Neural cell (in vitro differentiated cells): ENCODE measurements at regions not wholly inside any gene's neighbourhood (a gene's known extent, or its start where the extent isn't known, plus 50 kb on each side); places are given as distances from the start of the nearest gene placed in this dataset.

Experiments used
- H2AFZ ChIP-seq: fragments of 200-600, 300-800 bp; sonication (generic), shearing (Covaris generic); 2 replicates; pipeline ENCODE4 v1.6.0; 2014; ENCODE audit warnings: low read depth, mild to moderate bottlenecking, antibody characterized with exemption, low read length, moderate library complexity
- H3F3A ChIP-seq: fragments of 200-600 bp; shearing (Covaris generic); 2 replicates; pipeline ENCODE4 v1.6.1; 2016; ENCODE audit warnings: mild to moderate bottlenecking, moderate library complexity, mixed read lengths, antibody characterized with exemption, low read length; ENCODE audit not compliant: insufficient read depth, poor library complexity, severe bottlenecking
- H3K27ac ChIP-seq: fragments of 200-600, 300-800 bp; sonication (generic), shearing (Covaris generic); 2 replicates; pipeline ENCODE4 v1.5.1; 2014; ENCODE audit warnings: mild to moderate bottlenecking, low read length, moderate library complexity
- H3K27me3 ChIP-seq: fragments of 300-800, 200-600 bp; sonication (generic), shearing (Covaris generic); 2 replicates; pipeline ENCODE4 v1.6.0; 2014; ENCODE audit warnings: mild to moderate bottlenecking, low read depth, low read length, moderate library complexity; ENCODE audit not compliant: insufficient read depth
- H3K36me3 ChIP-seq: fragments of 300-800, 200-600 bp; sonication (generic), shearing (Covaris generic); 2 replicates; pipeline ENCODE4 v1.5.1; 2014; ENCODE audit warnings: mild to moderate bottlenecking, antibody characterized with exemption, low read length, moderate library complexity; ENCODE audit not compliant: insufficient read depth
- H3K4me2 ChIP-seq: fragments of 300-800, 200-600 bp; sonication (generic), shearing (Covaris generic); 2 replicates; pipeline ENCODE4 v1.6.0; 2014; ENCODE audit warnings: mild to moderate bottlenecking, low read length
- H3K4me3 ChIP-seq: fragments of 300-800, 200-600 bp; sonication (generic), shearing (Covaris generic); 2 replicates; pipeline ENCODE4 v1.5.1; 2014; ENCODE audit warnings: mild to moderate bottlenecking, low read length, moderate library complexity
- H3K79me2 ChIP-seq: fragments of 200-600 bp; shearing (Covaris generic); replicated peaks from 2 replicates; pipeline ENCODE4 v1.6.0; 2014; ENCODE audit warnings: mild to moderate bottlenecking, low read length, moderate library complexity; ENCODE audit not compliant: insufficient read depth
- H3K9ac ChIP-seq: fragments of 300-800, 200-600 bp; sonication (generic), shearing (Covaris generic); 2 replicates; pipeline ENCODE4 v1.6.1; 2016; ENCODE audit warnings: mild to moderate bottlenecking, low read length, mixed read lengths
- H3K9me2 ChIP-seq: fragments of 200-600 bp; shearing (Covaris generic); 2 replicates; pipeline ENCODE4 v1.6.1; 2016; ENCODE audit warnings: mild to moderate bottlenecking, low read length, mixed read lengths; ENCODE audit not compliant: insufficient read depth
- H3K9me3 ChIP-seq: fragments of 200-600, 300-800 bp; sonication (generic), shearing (Covaris generic); 2 replicates; pipeline ENCODE4 v1.6.1; 2016; ENCODE audit warnings: mild to moderate bottlenecking, mixed run types, low read length, moderate library complexity, mixed read lengths
- H4K20me1 ChIP-seq: fragments of 200-600 bp; shearing (Covaris generic); 2 replicates; pipeline ENCODE4 v1.6.1; 2016; ENCODE audit warnings: mild to moderate bottlenecking, mixed run types; ENCODE audit not compliant: insufficient read depth
- EP300 ChIP-seq: fragments of 450-650 bp; conservative IDR thresholded peaks from 2 replicates; pipeline ENCODE4 v1.6.1; 2014; ENCODE audit warnings: antibody characterized with exemption, mild to moderate bottlenecking, moderate library complexity; ENCODE audit not compliant: poor library complexity, severe bottlenecking
- EZH2 ChIP-seq: fragments of 200-600, 300-800 bp; shearing (Covaris generic), sonication (generic); IDR thresholded peaks from 2 replicates; pipeline ENCODE4 v1.6.1; 2014; ENCODE audit warnings: antibody characterized with exemption, low read length, borderline replicate concordance, mild to moderate bottlenecking; ENCODE audit not compliant: insufficient read depth, poor library complexity, severe bottlenecking
- MXI1 ChIP-seq: fragments of 450-650 bp; conservative IDR thresholded peaks from 2 replicates; pipeline ENCODE4 v1.6.1; 2014; ENCODE audit warnings: antibody characterized with exemption, mild to moderate bottlenecking; ENCODE audit not compliant: poor library complexity, severe bottlenecking
- POLR2AphosphoS5 ChIP-seq: IDR thresholded peaks from 2 replicates; pipeline ENCODE4 v1.6.1; 2012
- RAD21 ChIP-seq: fragments of 450-650 bp; conservative IDR thresholded peaks from 2 replicates; pipeline ENCODE4 v1.6.1; 2014; ENCODE audit warnings: antibody characterized with exemption, mild to moderate bottlenecking, moderate library complexity
- SMC3 ChIP-seq: fragments of 450-650 bp; conservative IDR thresholded peaks from 2 replicates; pipeline ENCODE4 v1.6.1; 2014; ENCODE audit warnings: antibody characterized with exemption, mild to moderate bottlenecking, moderate library complexity; ENCODE audit not compliant: poor library complexity
- TAF1 ChIP-seq: IDR thresholded peaks from 2 replicates; pipeline ENCODE4 v1.6.1; 2012; ENCODE audit warnings: low read depth
- TF ChIP-seq, protein P1 (sequence below): fragments of 450-650 bp; IDR thresholded peaks from 2 replicates; pipeline ENCODE4 v1.5.1; 2014; ENCODE audit warnings: antibody characterized with exemption, mild to moderate bottlenecking, moderate library complexity; ENCODE audit not compliant: poor library complexity, severe bottlenecking
- TF ChIP-seq, protein P2 (sequence below): IDR thresholded peaks from 2 replicates; pipeline ENCODE4 v1.6.1; 2012; ENCODE audit warnings: borderline replicate concordance

DNA sequence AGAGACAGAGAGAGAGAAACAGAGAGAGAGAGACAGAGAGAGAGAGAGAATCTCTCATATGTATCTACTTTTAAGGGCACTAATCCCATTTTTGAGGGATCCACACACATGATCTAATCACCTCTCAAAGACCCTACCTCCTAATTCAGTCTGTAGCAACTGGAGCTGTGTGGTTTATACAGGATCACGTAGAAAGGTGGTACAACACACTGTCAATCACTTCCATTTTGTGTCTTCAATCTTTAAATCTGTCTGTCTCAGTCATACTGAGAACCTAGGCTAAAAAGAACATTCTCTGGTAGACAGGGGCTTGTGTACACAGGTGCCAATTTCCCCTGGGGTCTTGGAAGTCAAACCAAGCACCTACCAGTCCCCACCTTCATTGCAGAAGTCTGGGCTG lies 229.9 kb downstream of the TGFB2 start:
- Histone ChIP-seq H3K36me3 (no peaks in the 10 kb centered on the region), H3K27ac (no peak overlapping the region), H3K79me2 (no peaks in the 10 kb centered on the region), H3K4me3 (no peak overlapping the region), H3K9ac (no peak overlapping the region), H3K9me2 (no peaks in the 10 kb centered on the region), H3K9me3 (no peaks in the 10 kb centered on the region), H4K20me1 (no peaks in the 10 kb centered on the region), H3K4me2 (no peak overlapping the region), H3F3A (no peaks in the 10 kb centered on the region), H2AFZ (no peak overlapping the region), H3K27me3 (no peaks in the 10 kb centered on the region)
- no peak for TF ChIP-seq TAF1
- no peak for TF ChIP-seq EP300
- no peak for TF ChIP-seq RAD21

DNA sequence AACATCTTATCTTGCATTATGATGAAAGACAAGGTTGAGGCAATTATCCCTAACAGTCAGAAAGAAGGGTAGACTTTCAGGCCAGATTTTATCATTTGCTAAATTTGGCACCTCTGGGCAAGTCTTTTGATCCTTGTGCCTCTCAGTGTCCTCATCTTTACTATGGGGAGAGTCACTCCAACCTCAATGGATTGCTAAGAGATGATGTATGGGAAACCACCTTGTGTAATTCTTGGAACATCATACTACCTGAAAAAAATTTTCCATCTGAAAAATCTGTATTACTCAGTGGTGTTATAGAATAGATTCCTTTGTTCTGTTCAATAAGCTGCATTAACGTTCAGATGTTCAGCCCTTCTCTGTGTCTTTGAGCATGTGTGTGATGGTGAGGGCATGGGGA lies 230.7 kb downstream of the TGFB2 start:
- no peak overlapping the region for H3K9ac ChIP-seq
- TF ChIP-seq MXI1 (no peak), POLR2AphosphoS5 (no peak), RAD21 (no peak), SMC3 (no peak), EP300 (no peak), TAF1 (no peak), EZH2 (no peak)
- TF ChIP-seq, protein P1, sequence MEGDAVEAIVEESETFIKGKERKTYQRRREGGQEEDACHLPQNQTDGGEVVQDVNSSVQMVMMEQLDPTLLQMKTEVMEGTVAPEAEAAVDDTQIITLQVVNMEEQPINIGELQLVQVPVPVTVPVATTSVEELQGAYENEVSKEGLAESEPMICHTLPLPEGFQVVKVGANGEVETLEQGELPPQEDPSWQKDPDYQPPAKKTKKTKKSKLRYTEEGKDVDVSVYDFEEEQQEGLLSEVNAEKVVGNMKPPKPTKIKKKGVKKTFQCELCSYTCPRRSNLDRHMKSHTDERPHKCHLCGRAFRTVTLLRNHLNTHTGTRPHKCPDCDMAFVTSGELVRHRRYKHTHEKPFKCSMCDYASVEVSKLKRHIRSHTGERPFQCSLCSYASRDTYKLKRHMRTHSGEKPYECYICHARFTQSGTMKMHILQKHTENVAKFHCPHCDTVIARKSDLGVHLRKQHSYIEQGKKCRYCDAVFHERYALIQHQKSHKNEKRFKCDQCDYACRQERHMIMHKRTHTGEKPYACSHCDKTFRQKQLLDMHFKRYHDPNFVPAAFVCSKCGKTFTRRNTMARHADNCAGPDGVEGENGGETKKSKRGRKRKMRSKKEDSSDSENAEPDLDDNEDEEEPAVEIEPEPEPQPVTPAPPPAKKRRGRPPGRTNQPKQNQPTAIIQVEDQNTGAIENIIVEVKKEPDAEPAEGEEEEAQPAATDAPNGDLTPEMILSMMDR: no peak
- TF ChIP-seq, protein P2, sequence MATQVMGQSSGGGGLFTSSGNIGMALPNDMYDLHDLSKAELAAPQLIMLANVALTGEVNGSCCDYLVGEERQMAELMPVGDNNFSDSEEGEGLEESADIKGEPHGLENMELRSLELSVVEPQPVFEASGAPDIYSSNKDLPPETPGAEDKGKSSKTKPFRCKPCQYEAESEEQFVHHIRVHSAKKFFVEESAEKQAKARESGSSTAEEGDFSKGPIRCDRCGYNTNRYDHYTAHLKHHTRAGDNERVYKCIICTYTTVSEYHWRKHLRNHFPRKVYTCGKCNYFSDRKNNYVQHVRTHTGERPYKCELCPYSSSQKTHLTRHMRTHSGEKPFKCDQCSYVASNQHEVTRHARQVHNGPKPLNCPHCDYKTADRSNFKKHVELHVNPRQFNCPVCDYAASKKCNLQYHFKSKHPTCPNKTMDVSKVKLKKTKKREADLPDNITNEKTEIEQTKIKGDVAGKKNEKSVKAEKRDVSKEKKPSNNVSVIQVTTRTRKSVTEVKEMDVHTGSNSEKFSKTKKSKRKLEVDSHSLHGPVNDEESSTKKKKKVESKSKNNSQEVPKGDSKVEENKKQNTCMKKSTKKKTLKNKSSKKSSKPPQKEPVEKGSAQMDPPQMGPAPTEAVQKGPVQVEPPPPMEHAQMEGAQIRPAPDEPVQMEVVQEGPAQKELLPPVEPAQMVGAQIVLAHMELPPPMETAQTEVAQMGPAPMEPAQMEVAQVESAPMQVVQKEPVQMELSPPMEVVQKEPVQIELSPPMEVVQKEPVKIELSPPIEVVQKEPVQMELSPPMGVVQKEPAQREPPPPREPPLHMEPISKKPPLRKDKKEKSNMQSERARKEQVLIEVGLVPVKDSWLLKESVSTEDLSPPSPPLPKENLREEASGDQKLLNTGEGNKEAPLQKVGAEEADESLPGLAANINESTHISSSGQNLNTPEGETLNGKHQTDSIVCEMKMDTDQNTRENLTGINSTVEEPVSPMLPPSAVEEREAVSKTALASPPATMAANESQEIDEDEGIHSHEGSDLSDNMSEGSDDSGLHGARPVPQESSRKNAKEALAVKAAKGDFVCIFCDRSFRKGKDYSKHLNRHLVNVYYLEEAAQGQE: no peak
- no peak overlapping the region for H2AFZ ChIP-seq
- no peaks in the 10 kb centered on the region for H3F3A ChIP-seq
- no peaks in the 10 kb centered on the region for H3K36me3 ChIP-seq
- H3K27me3 ChIP-seq: no peaks in the 10 kb centered on the region
- no peak overlapping the region for H3K4me3 ChIP-seq
- H3K9me2 ChIP-seq: no peaks in the 10 kb centered on the region
- H3K27ac ChIP-seq: no peak overlapping the region
- no peaks in the 10 kb centered on the region for H4K20me1 ChIP-seq
- no peaks in the 10 kb centered on the region for H3K9me3 ChIP-seq
- no peaks in the 10 kb centered on the region for H3K79me2 ChIP-seq
- H3K4me2 ChIP-seq: no peak overlapping the region

DNA sequence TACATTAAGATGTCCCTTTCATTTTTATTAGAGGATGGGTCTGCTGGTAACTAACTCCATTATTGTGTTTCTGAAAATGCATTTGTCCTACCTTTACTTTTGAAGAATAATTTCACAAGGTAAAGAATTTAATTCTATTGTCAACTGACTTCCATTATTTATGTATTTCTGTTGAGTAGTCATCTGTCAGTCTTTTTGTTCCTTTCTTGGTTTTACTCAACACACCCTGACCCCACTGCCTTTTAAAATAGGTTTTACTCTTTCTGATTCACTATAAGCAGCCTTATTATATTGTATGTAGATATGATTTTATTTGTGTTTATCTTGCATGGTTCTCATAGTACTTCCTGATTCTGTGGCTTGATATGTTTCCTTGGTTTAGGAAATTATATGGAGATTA lies 237.5 kb downstream of the TGFB2 start:
- no peak overlapping the region for H3K27ac ChIP-seq
- H3K36me3 ChIP-seq: no peaks in the 10 kb centered on the region
- no peak overlapping the region for H2AFZ ChIP-seq
- H3K9me3 ChIP-seq: no peaks in the 10 kb centered on the region
- no peaks in the 10 kb centered on the region for H4K20me1 ChIP-seq
- H3K9me2 ChIP-seq: no peaks in the 10 kb centered on the region
- H3K27me3 ChIP-seq: no peaks in the 10 kb centered on the region
- no peak for TF ChIP-seq RAD21
- no peak for TF ChIP-seq EP300
- TF ChIP-seq EZH2: no peak
- TF ChIP-seq TAF1: no peak
- TF ChIP-seq, protein P1: no peak
- TF ChIP-seq MXI1: no peak
- TF ChIP-seq POLR2AphosphoS5: no peak
- TF ChIP-seq, protein P2: no peak
- no peak for TF ChIP-seq SMC3
- no peaks in the 10 kb centered on the region for H3F3A ChIP-seq
- no peak overlapping the region for H3K9ac ChIP-seq
- no peaks in the 10 kb centered on the region for H3K79me2 ChIP-seq
- H3K4me2 ChIP-seq: no peak overlapping the region
- no peak overlapping the region for H3K4me3 ChIP-seq
